Bronchial epithelial cell (primary cell): ENCODE measurements at regions not wholly inside any gene's neighbourhood (a gene's known extent, or its start where the extent isn't known, plus 50 kb on each side); places are given as distances from the start of the nearest gene placed in this dataset.

Source experiments
- DNase-seq: peaks from one replicate; pipeline ENCODE4 v3.0.0-alpha.2; 2010; ENCODE audit warnings: low read depth
- FAIRE-seq: peaks from 2 replicates; lab custom pipeline; 2011; peaks lifted over from hg19 to GRCh38; lab: Jason Lieb, UNC
- H3K27me3 ChIP-seq: 2 replicates; pipeline ENCODE4 v1.5.1; 2011; ENCODE audit warnings: low read length; ENCODE audit not compliant: control insufficient read depth, insufficient read depth
- H3K36me3 ChIP-seq: 2 replicates; pipeline ENCODE4 v1.5.1; 2011; ENCODE audit warnings: low read length; ENCODE audit not compliant: control insufficient read depth, insufficient read depth
- H3K4me3 ChIP-seq: 2 replicates; pipeline ENCODE4 v1.5.1; 2011; ENCODE audit warnings: mild to moderate bottlenecking, low read depth, low read length, control low read depth
- TF ChIP-seq, protein P1 (sequence below): IDR thresholded peaks from 2 replicates; pipeline ENCODE4 v1.5.1; 2011; ENCODE audit warnings: mild to moderate bottlenecking, moderate library complexity, low read length, control low read depth, inconsistent platforms; ENCODE audit not compliant: insufficient read depth, severe bottlenecking

DNA sequence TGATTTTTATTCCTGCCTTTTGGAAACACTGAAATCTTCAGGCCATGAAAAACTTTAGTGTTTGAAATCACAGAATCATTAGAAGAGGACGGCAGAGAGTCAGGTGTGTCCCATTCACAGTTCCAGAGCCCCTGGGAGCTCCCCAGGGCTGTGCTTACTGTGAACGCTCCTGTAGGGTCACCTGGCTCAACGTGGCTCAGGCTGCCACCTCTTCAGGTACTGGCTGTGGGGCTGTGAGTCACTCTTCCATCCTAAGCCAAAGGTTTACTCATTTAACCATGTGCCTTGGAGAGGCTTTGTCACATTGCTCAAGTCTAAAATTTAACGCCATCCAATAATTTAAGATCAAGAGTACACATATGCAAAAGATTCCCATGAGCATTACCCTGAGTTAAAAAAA, 50.2 kb upstream of the FSTL4 start:
- DNase-seq (peak; percentile 86), FAIRE-seq (no peak)
- no peaks in the 10 kb centered on the region for H3K27me3 ChIP-seq
- H3K36me3 ChIP-seq, result no peaks in the 10 kb centered on the region
- H3K4me3 ChIP-seq, result no peak overlapping the region
- TF ChIP-seq, protein P1, sequence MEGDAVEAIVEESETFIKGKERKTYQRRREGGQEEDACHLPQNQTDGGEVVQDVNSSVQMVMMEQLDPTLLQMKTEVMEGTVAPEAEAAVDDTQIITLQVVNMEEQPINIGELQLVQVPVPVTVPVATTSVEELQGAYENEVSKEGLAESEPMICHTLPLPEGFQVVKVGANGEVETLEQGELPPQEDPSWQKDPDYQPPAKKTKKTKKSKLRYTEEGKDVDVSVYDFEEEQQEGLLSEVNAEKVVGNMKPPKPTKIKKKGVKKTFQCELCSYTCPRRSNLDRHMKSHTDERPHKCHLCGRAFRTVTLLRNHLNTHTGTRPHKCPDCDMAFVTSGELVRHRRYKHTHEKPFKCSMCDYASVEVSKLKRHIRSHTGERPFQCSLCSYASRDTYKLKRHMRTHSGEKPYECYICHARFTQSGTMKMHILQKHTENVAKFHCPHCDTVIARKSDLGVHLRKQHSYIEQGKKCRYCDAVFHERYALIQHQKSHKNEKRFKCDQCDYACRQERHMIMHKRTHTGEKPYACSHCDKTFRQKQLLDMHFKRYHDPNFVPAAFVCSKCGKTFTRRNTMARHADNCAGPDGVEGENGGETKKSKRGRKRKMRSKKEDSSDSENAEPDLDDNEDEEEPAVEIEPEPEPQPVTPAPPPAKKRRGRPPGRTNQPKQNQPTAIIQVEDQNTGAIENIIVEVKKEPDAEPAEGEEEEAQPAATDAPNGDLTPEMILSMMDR, result no peak
